GM12891 (cell line): ENCODE measurements at regions not wholly inside any gene's neighbourhood (a gene's known extent, or its start where the extent isn't known, plus 50 kb on each side); places are given as distances from the start of the nearest gene placed in this dataset.

Experiments used
- PAX5 ChIP-seq: IDR thresholded peaks from 2 replicates; pipeline ENCODE4 v1.6.1; 2011; ENCODE audit warnings: low read length, moderate library complexity, mild to moderate bottlenecking; ENCODE audit not compliant: insufficient read depth, severe bottlenecking
- POLR2A ChIP-seq: IDR thresholded peaks from 2 replicates; pipeline ENCODE4 v1.6.1; 2011; ENCODE audit warnings: low read depth, low read length, control low read depth
- POLR2AphosphoS5 ChIP-seq: IDR thresholded peaks from 2 replicates; pipeline ENCODE4 v1.6.1; 2011; ENCODE audit warnings: low read depth, low read length, control low read depth
- POU2F2 ChIP-seq: IDR thresholded peaks from 2 replicates; pipeline ENCODE4 v1.6.1; 2011; ENCODE audit warnings: low read depth, mild to moderate bottlenecking, control low read depth, low read length, moderate library complexity
- SPI1 ChIP-seq: IDR thresholded peaks from 2 replicates; pipeline ENCODE4 v1.6.1; 2011; ENCODE audit warnings: low read depth, low read length, control low read depth
- TAF1 ChIP-seq: IDR thresholded peaks from 2 replicates; pipeline ENCODE4 v1.6.1; 2011; ENCODE audit warnings: low read depth, low read length, control low read depth

- TF ChIP-seq POLR2AphosphoS5 (no peak), TAF1 (no peak), POU2F2 (no peak), POLR2A (no peak), SPI1 (no peak), PAX5 (no peak)
These were observed 782.0 kb downstream of the SLITRK1 start for GRCh38 chr13:83100237-83100636.
